AG09319 (cell line): ENCODE measurements at regions not wholly inside any gene's neighbourhood (a gene's known extent, or its start where the extent isn't known, plus 50 kb on each side); places are given as distances from the start of the nearest gene placed in this dataset.

Experiments
- DNase-seq: peaks from one replicate; pipeline ENCODE4 v3.0.0-alpha.2; 2010; ENCODE audit warnings: low read depth; ENCODE audit errors: extremely low read depth
- CTCF ChIP-seq: IDR thresholded peaks from 2 replicates; pipeline ENCODE4 v1.5.1; 2011; ENCODE audit warnings: low read depth, mild to moderate bottlenecking, inconsistent platforms, low read length, moderate library complexity

DNA sequence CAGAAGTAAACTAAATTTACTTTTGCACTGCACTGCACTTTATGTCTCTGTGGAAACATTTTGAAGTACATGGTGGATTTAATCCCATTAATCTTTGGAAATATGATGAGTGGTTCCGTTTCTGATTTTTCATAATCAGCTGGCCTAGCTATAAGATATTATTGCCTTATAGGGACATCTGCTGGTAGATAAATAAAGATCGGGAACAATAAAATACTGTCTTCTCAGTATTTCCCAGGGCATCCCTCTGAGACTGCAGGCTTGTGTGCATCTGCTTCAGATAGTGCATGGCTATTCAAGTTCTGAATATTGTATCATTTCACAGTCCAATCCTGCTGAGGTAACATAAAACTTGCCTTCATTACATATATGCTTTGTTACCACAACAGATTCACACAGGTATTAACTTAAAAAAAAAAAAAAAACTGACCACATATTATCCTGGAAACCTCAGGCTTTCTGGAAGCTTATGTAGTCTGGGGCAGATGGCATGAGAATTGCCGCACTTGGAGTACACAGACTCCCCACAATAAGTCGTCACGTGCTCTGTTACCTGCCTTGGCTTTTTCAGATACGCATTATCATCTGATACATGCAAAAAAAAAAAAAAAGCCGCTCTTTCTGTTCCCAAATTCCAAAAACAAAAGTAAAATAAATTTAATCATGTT lies 330.8 kb upstream of the AGTR1 start:
- DNase-seq, result no peak
- TF ChIP-seq CTCF, result no peak; the same call in none of the 2 replicates

- no peak for DNase-seq
- no peak for TF ChIP-seq CTCF
Observed at GRCh38 chr3:148367756-148368155, 329.9 kb upstream of the AGTR1 start.

DNA sequence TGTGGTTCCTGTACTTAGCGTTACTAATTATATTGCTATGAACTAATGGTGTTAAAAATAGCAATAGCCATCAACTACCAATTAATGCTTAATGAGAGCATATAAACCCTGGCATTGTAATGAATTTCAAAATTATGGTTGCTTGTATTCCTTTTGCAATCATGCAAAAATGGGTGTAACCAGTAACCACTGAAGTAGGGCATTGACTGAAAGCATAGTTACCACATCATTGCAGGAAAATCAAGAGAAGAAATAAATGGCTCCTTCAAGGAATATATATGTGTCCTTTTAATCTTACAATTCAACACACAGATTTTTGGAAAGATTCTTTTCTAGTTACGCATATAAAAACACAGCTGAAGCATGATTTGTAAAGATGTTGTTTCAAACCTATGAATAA lies 328.3 kb upstream of the AGTR1 start:
- DNase-seq, result no peak
- TF ChIP-seq CTCF, result no peak

GRCh38 chr3:148372206-148372875 lies 325.4 kb upstream of the AGTR1 start:
- TF ChIP-seq CTCF, result no peak
- DNase-seq, result no peak

DNA sequence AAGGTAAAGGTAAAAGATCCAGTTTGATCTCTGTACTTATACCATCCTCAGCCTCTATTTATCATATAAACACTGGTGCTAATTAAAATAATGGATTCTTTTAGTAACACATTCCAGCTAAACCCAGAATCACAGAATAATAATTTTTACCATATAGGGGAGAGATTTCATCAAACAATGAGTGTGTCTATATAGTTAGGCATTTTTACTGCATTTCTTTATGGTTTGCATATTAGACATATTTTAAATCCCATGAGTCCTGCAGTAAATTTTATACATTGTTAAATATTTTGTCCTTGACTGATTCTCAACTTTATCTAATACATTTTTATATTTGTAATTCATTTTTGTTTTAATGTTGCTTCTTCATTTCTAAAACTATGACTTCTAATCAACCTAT lies 323.7 kb upstream of the AGTR1 start:
- TF ChIP-seq CTCF, result no peak
- no peak for DNase-seq

DNA sequence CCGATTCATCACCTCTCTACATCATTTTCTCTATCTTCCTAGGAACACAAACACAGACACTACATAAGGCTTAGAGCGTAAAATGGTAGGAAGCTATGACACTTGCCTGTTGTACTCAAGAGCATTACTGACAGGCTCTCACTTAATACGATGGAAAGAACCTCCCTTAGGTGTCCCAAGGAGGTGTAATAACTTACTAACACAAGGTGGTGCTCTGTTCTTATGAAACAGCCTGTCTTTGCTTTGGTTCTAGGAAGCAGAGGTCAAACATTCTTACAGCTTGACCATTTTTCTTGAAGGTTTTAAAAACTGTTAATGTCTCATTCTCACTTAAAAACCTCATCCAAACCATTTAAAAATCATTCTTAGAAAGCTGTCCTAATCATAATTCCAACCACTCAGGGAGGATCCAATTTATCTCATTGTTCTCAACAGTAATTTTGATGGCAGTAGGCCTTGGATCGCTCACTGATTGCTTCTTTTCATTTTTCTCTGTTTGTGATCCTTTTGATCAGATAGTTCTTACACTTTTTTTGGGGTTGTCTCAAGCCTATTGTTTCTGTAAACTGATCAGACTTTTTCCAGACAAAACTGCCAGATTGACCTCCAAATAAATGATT lies 317.8 kb upstream of the AGTR1 start:
- peak; percentile 44 for TF ChIP-seq CTCF
- DNase-seq, result peak; percentile 18

DNA sequence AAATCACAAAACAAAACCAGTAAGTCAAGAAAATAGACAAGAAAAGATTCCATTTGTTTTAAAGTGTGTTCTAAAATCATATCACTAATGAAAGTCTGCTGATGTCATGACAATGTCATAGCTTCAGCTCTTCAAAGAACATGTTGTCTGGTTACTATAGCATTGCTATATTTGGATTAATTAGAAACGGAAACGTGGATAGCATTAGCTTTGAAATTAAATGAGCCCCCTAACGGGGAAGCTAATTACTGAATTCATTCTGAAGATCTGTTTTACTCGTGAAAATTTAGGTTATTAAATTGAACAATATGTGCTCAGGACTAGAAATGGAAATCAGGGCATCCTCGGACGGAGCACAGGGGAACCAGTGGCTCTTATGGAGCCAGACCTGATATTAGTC lies 316.7 kb upstream of the AGTR1 start:
- DNase-seq, result no peak
- TF ChIP-seq CTCF, result no peak
